ENCODE measurements at regions not wholly inside any gene's neighbourhood (a gene's known extent, or its start where the extent isn't known, plus 50 kb on each side); places are given as distances from the start of the nearest gene placed in this dataset.

GRCh38 chr20:55561259-55561658 lies 444.1 kb downstream of the CBLN4 start:
- TF ChIP-seq, protein P1, sequence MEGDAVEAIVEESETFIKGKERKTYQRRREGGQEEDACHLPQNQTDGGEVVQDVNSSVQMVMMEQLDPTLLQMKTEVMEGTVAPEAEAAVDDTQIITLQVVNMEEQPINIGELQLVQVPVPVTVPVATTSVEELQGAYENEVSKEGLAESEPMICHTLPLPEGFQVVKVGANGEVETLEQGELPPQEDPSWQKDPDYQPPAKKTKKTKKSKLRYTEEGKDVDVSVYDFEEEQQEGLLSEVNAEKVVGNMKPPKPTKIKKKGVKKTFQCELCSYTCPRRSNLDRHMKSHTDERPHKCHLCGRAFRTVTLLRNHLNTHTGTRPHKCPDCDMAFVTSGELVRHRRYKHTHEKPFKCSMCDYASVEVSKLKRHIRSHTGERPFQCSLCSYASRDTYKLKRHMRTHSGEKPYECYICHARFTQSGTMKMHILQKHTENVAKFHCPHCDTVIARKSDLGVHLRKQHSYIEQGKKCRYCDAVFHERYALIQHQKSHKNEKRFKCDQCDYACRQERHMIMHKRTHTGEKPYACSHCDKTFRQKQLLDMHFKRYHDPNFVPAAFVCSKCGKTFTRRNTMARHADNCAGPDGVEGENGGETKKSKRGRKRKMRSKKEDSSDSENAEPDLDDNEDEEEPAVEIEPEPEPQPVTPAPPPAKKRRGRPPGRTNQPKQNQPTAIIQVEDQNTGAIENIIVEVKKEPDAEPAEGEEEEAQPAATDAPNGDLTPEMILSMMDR (IDR thresholded peaks at IDR 0.05), result no peak
- TF ChIP-seq POLR2A (IDR thresholded peaks at IDR 0.05), result no peak
- TF ChIP-seq EP300 (IDR thresholded peaks at IDR 0.05), result no peak
